ENCODE measurements at regions not wholly inside any gene's neighbourhood (a gene's known extent, or its start where the extent isn't known, plus 50 kb on each side); places are given as distances from the start of the nearest gene placed in this dataset.

DNA sequence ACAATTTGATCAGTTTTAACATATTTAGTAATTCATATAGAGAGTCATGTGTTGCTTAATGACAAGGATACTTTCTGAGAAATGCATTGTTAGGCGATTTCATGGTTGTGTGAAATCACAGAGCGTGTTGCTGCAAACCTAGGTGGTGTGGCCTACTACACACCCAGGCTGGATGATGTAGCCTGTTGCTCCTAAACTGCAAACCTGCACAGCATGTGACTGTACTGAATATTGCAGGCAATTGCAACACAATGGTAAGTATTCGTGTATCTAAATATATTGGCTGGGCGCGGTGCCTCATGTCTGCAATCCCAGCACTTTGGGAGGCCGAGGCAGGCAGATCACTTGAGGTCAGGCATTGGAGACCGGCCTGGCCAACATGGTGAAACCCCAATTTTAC lies 73.7 kb upstream of the BAIAP2L1 start:
- Histone ChIP-seq H3K4me1 (peaks cover 0 to 9% (median 0%) of the 10 kb centered on the region in 9 donors), H3K27me3 (peaks cover 0 to 40% (median 34%) of the 10 kb centered on the region in 7 donors), H3K36me3 (no peaks in the 10 kb centered on the region), H3K4me3 (no peak overlapping the region), H3K9me3 (peaks cover 0 to 4% (median 0%) of the 10 kb centered on the region in 11 donors), H3K27ac (no peak overlapping the region)
- intact Hi-C loops (cut with DNase I): no loop called here
- 91 to 95% methylated on average over 7 of the region's 7 CpGs for WGBS, 2 donors
- no peak for DNase-seq
- no peak for TF ChIP-seq CTCF (IDR thresholded peaks at IDR 0.05)
- no peak for ATAC-seq

- intact Hi-C loops (cut with DNase I): no loop called here
- no peak for TF ChIP-seq CTCF (IDR thresholded peaks at IDR 0.05)
- Histone ChIP-seq H3K27me3 (peaks cover 0 to 58% (median 39%) of the 10 kb centered on the region in 7 donors), H3K36me3 (no peaks in the 10 kb centered on the region), H3K9me3 (peaks cover 0 to 10% (median 0%) of the 10 kb centered on the region in 11 donors), H3K4me1 (peaks cover 0 to 9% (median 0%) of the 10 kb centered on the region in 9 donors), H3K4me3 (no peak overlapping the region), H3K27ac (no peak overlapping the region)
- ATAC-seq (no peak), DNase-seq (no peak)
- 72 to 73% methylated on average over 11 of the region's 11 CpGs for WGBS, 2 donors
Measured at GRCh38 chr7:98472521-98472954, 71.6 kb upstream of the BAIAP2L1 start.

GRCh38 chr7:98470485-98471240 lies 69.8 kb upstream of the BAIAP2L1 start:
- peaks cover 0 to 10% (median 0%) of the 10 kb centered on the region in 11 donors for H3K9me3 ChIP-seq
- no peak for TF ChIP-seq CTCF (IDR thresholded peaks at IDR 0.05)
- peaks cover 0 to 71% (median 39%) of the 10 kb centered on the region in 7 donors for H3K27me3 ChIP-seq
- H3K4me1 ChIP-seq: peaks cover 0 to 9% (median 0%) of the 10 kb centered on the region in 9 donors
- H3K27ac ChIP-seq: no peak overlapping the region
- intact Hi-C loops (cut with DNase I): no loop called here
- DNase-seq (peak in 1 of 2 donors; percentile 31), ATAC-seq (peak in 1 of 8 donors; percentile 65)
- H3K4me3 ChIP-seq: peak overlapping the region in 3 of 10 donors; percentile 5 to 15 (median 15)
- WGBS, 2 donors: 3 to 4% methylated on average over 47 to 48 of the region's 48 CpGs
- H3K36me3 ChIP-seq: no peaks in the 10 kb centered on the region

- Histone ChIP-seq H3K9me3 (peaks cover 0 to 10% (median 0%) of the 10 kb centered on the region in 11 donors), H3K36me3 (no peaks in the 10 kb centered on the region), H3K4me3 (no peak overlapping the region), H3K27me3 (peaks cover 0 to 78% (median 39%) of the 10 kb centered on the region in 7 donors), H3K4me1 (peaks cover 0 to 9% (median 0%) of the 10 kb centered on the region in 9 donors), H3K27ac (no peak overlapping the region)
- TF ChIP-seq CTCF (IDR thresholded peaks at IDR 0.05): no peak
- no peak for ATAC-seq
- whole genome bisulfite sequencing, 2 donors: 85 to 96% methylated on average over 1 of the region's 1 CpG
- intact Hi-C loops (cut with DNase I): no loop called here
- DNase-seq: no peak
Measured at GRCh38 chr7:98469088-98469487, 68.2 kb upstream of the BAIAP2L1 start.
